ENCODE measurements at regions not wholly inside any gene's neighbourhood (a gene's known extent, or its start where the extent isn't known, plus 50 kb on each side); places are given as distances from the start of the nearest gene placed in this dataset.

DNA sequence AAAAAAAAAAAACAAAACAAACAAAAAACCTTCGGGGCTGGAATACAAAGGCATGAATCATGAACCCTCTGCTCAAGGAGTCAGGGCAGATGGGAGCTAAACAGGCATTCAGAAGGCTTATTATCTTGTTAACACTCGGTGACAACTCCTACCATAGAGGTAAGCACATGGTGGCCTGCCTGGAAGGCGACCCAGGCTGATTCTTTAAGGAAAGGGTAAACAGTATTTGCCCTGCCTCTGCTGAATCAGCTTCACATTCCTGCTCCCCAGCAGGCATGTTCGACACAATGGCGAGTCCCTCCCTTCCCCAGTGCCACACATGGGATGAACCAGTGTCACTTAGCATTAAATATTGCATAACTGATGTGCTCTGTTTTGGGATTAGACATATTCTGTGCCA, 191.9 kb downstream of the ARL4C start:
- H3K9me3 Mint-ChIP-seq (ENCODE audit: low read depth), result peaks cover 6% of the 10 kb centered on the region
- no peak for DNase-seq
- H3K36me3 Mint-ChIP-seq, result peaks cover 17% of the 10 kb centered on the region
- H3K4me1 Mint-ChIP-seq, result peaks cover 68% of the 10 kb centered on the region
- H3K27me3 Mint-ChIP-seq, result no peaks in the 10 kb centered on the region
- CTCF ChIA-PET, result interaction anchor here (0.9 kb wide), 1 partner anchor 170 kb away, joined by 3 read pairs; no protein-coding TSS in a partner anchor
- no peak overlapping the region for H3K4me3 Mint-ChIP-seq
- no peak for ATAC-seq
- no peak overlapping the region for H3K27ac Mint-ChIP-seq

GRCh38 chr2:234302664-234302991, 194.3 kb downstream of the ARL4C start:
- Mint-ChIP-seq H3K4me1 (peaks cover 54% of the 10 kb centered on the region), H3K27ac (peak overlapping the region; percentile 24), H3K27me3 (no peaks in the 10 kb centered on the region), H3K36me3 (peaks cover 13% of the 10 kb centered on the region), H3K9me3 (ENCODE audit: low read depth) (peaks cover 6% of the 10 kb centered on the region), H3K4me3 (no peak overlapping the region)
- DNase-seq (no peak), ATAC-seq (no peak)
- CTCF ChIA-PET, result interaction anchor here (1.0 kb wide), 1 partner anchor 66 kb away, joined by 3 read pairs; no protein-coding TSS in a partner anchor

- H3K27ac Mint-ChIP-seq, result peak overlapping the region; percentile 26
- H3K36me3 Mint-ChIP-seq, result peaks cover 9% of the 10 kb centered on the region
- CTCF ChIA-PET, result interaction anchor here (1.6 kb wide), 1 partner anchor 12 kb away, joined by 6 read pairs; no protein-coding TSS in a partner anchor
- DNase-seq, result no peak
- H3K4me1 Mint-ChIP-seq, result peaks cover 52% of the 10 kb centered on the region
- no peaks in the 10 kb centered on the region for H3K27me3 Mint-ChIP-seq
- no peak overlapping the region for H3K4me3 Mint-ChIP-seq
- no peak for ATAC-seq
- H3K9me3 Mint-ChIP-seq (ENCODE audit: low read depth), result no peaks in the 10 kb centered on the region
Observed at GRCh38 chr2:234300932-234301823, 195.7 kb downstream of the ARL4C start.

GRCh38 chr2:234300391-234300925, 196.4 kb downstream of the ARL4C start:
- Mint-ChIP-seq H3K27ac (peak overlapping the region; percentile 2), H3K36me3 (peaks cover 11% of the 10 kb centered on the region), H3K27me3 (no peaks in the 10 kb centered on the region), H3K9me3 (ENCODE audit: low read depth) (no peaks in the 10 kb centered on the region), H3K4me3 (no peak overlapping the region), H3K4me1 (peaks cover 51% of the 10 kb centered on the region)
- no peak for DNase-seq
- no peak for ATAC-seq
- CTCF ChIA-PET, result interaction anchor here (0.9 to 1.6 kb wide), 5 partner anchors 8 to 182 kb away, joined by 3 to 6 read pairs (median 3); no protein-coding TSS in a partner anchor

GRCh38 chr2:234298918-234299317, 198.0 kb downstream of the ARL4C start:
- Mint-ChIP-seq H3K27me3 (no peaks in the 10 kb centered on the region), H3K4me1 (peaks cover 57% of the 10 kb centered on the region), H3K9me3 (ENCODE audit: low read depth) (no peaks in the 10 kb centered on the region), H3K4me3 (no peak overlapping the region), H3K36me3 (peaks cover 15% of the 10 kb centered on the region), H3K27ac (peak overlapping the region; percentile 22)
- CTCF ChIA-PET, result interaction anchor here (1.4 to 1.7 kb wide), 4 partner anchors 8 to 93 kb away, joined by 3 to 5 read pairs (median 4); no protein-coding TSS in a partner anchor
- DNase-seq, result no peak
- no peak for ATAC-seq

GRCh38 chr2:234296991-234297390, 199.9 kb downstream of the ARL4C start:
- DNase-seq, result no peak
- ATAC-seq, result no peak
- peaks cover 17% of the 10 kb centered on the region for H3K36me3 Mint-ChIP-seq
- peak overlapping the region; percentile 18 for H3K27ac Mint-ChIP-seq
- H3K27me3 Mint-ChIP-seq, result no peaks in the 10 kb centered on the region
- no peaks in the 10 kb centered on the region for H3K9me3 Mint-ChIP-seq (ENCODE audit: low read depth)
- peaks cover 68% of the 10 kb centered on the region for H3K4me1 Mint-ChIP-seq
- H3K4me3 Mint-ChIP-seq, result no peak overlapping the region
- CTCF ChIA-PET, result interaction anchor here (0.6 to 1.4 kb wide), 2 partner anchors 8 to 19 kb away, joined by 3 read pairs; no protein-coding TSS in a partner anchor

GRCh38 chr2:234293973-234294372, 202.9 kb downstream of the ARL4C start:
- ATAC-seq (no peak), DNase-seq (no peak)
- no peaks in the 10 kb centered on the region for H3K9me3 Mint-ChIP-seq (ENCODE audit: low read depth)
- no peak overlapping the region for H3K4me3 Mint-ChIP-seq
- peaks cover 22% of the 10 kb centered on the region for H3K36me3 Mint-ChIP-seq
- H3K4me1 Mint-ChIP-seq, result peaks cover 80% of the 10 kb centered on the region
- peak overlapping the region; percentile 99 for H3K27ac Mint-ChIP-seq
- CTCF ChIA-PET, result interaction anchor here (0.7 to 8.6 kb wide), 7 partner anchors 14 to 202 kb away, joined by 3 to 103 read pairs (median 4); partner anchors contain the start of gene ARL4C
- H3K27me3 Mint-ChIP-seq, result no peaks in the 10 kb centered on the region

- H3K9me3 Mint-ChIP-seq (ENCODE audit: low read depth), result no peaks in the 10 kb centered on the region
- CTCF ChIA-PET, result interaction anchor here (0.8 to 8.6 kb wide), 9 partner anchors 16 to 203 kb away, joined by 3 to 103 read pairs (median 7); partner anchors contain the start of gene ARL4C
- no peaks in the 10 kb centered on the region for H3K27me3 Mint-ChIP-seq
- H3K4me3 Mint-ChIP-seq, result peak overlapping the region; percentile 58
- ATAC-seq (no peak), DNase-seq (no peak)
- H3K36me3 Mint-ChIP-seq, result peaks cover 27% of the 10 kb centered on the region
- peak overlapping the region; percentile 99 for H3K27ac Mint-ChIP-seq
- peaks cover 82% of the 10 kb centered on the region for H3K4me1 Mint-ChIP-seq
Observed at GRCh38 chr2:234292962-234293243, 204.0 kb downstream of the ARL4C start.

DNA sequence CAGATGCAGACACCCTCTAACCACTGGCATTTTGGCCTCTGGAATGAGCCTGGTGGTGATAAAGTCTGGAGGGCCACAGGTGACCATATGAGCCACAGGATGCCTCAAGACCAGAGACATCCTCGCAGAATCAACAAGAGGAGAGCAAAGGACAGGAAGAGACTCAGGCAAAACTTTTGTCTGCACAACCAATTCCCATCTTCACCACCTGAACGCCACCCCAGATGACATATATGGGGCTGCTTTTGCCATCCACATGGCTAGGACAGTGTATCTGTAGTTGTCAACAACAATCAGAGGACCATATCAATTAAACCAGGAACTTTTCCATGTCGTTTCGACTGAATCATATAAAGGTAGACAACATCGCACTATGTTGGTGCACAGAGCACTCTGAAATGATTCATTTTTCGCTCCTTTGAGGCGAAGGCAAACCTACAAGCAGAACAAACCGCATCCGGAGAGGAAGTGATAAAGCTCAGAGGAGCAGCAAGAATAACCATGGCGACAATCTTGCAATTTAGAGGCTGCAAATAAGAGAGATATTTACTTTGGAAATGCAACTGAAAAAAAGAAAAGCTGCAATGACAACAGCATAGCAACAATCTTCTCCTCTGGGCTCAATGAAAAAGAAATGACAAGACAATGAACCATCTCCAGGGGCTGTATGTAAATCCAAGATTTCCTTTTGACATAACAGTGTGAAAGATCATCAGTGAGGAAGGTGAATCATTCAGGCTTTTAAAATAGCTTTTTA, 204.5 kb downstream of the ARL4C start:
- no peaks in the 10 kb centered on the region for H3K27me3 Mint-ChIP-seq
- peak overlapping the region; percentile 99 for H3K27ac Mint-ChIP-seq
- peaks cover 87% of the 10 kb centered on the region for H3K4me1 Mint-ChIP-seq
- peak; percentile 90 for DNase-seq
- CTCF ChIA-PET, result interaction anchor here (0.8 to 8.6 kb wide), 18 partner anchors 12 to 435 kb away, joined by 3 to 103 read pairs (median 4); partner anchors contain the start of gene ARL4C
- ATAC-seq, result peak; percentile 59
- peak overlapping the region; percentile 58 for H3K4me3 Mint-ChIP-seq
- H3K36me3 Mint-ChIP-seq, result peaks cover 32% of the 10 kb centered on the region
- H3K9me3 Mint-ChIP-seq (ENCODE audit: low read depth), result no peaks in the 10 kb centered on the region

DNA sequence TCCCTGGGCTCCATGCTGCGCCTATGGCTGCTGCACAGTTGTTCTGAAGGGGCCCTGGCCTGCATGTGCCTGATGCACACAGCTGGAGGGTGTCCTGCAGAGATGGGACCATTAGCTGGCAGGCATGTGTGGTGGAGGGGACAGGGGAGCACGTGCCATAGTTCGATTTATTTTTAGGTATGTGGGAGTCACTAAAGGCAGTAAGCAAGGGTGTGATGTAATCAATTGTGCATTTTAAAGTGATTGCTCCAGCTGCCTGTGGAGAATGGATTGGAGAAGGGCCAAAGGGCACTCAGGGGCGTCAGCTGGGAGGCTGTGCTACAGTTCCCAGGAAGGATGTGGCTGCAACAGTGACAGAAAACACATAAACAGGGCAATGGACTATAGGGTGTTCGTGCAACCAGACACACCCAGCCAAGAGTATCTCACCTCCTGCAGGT, 205.1 kb downstream of the ARL4C start:
- ATAC-seq (peak; percentile 30), DNase-seq (peak; percentile 83)
- CTCF ChIA-PET, result interaction anchor here (0.7 to 8.6 kb wide), 18 partner anchors 8 to 434 kb away, joined by 3 to 103 read pairs (median 4); partner anchors contain the start of gene ARL4C
- Mint-ChIP-seq H3K27ac (peak overlapping the region; percentile 99), H3K27me3 (no peaks in the 10 kb centered on the region), H3K4me1 (peaks cover 87% of the 10 kb centered on the region), H3K4me3 (peak overlapping the region; percentile 58), H3K9me3 (ENCODE audit: low read depth) (no peaks in the 10 kb centered on the region), H3K36me3 (peaks cover 35% of the 10 kb centered on the region)

DNA sequence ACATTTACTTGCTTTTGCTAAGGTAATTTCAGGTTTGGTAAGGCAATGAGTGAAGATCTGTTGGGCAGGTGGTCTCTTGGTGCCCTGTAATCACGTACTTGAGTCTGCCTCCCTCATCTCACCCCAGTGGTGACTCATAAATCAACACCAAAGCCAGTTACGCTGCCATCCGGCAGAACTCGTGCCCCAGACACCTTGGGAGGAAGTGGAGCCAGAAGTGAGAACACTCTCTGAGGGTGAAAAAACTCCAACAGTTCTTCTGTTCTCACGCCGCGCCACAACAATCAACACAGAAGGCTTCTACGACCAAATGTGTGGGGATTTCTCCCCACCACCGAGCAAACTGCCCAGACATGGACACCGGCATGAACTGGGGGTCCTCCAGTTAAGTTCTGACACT, 206.2 kb downstream of the ARL4C start:
- peak overlapping the region; percentile 99 for H3K27ac Mint-ChIP-seq
- CTCF ChIA-PET, result interaction anchor here (0.6 to 8.6 kb wide), 17 partner anchors 9 to 316 kb away, joined by 3 to 103 read pairs (median 5); partner anchors contain the start of gene ARL4C
- DNase-seq, result peak; percentile 95
- H3K9me3 Mint-ChIP-seq (ENCODE audit: low read depth), result no peaks in the 10 kb centered on the region
- peaks cover 35% of the 10 kb centered on the region for H3K36me3 Mint-ChIP-seq
- H3K4me3 Mint-ChIP-seq, result peak overlapping the region; percentile 42
- no peaks in the 10 kb centered on the region for H3K27me3 Mint-ChIP-seq
- peak; percentile 67 for ATAC-seq
- H3K4me1 Mint-ChIP-seq, result peaks cover 86% of the 10 kb centered on the region

- ATAC-seq (peak; percentile 12), DNase-seq (peak; percentile 76)
- Mint-ChIP-seq H3K9me3 (ENCODE audit: low read depth) (no peaks in the 10 kb centered on the region), H3K36me3 (peaks cover 31% of the 10 kb centered on the region), H3K27ac (peak overlapping the region; percentile 99), H3K4me1 (peaks cover 84% of the 10 kb centered on the region), H3K27me3 (no peaks in the 10 kb centered on the region), H3K4me3 (peak overlapping the region; percentile 64)
- CTCF ChIA-PET, result interaction anchor here (0.6 to 8.6 kb wide), 25 partner anchors 10 to 254 kb away, joined by 3 to 103 read pairs (median 8); partner anchors contain the start of gene ARL4C
Observed at GRCh38 chr2:234289834-234290590, 206.9 kb downstream of the ARL4C start.
